Caki2 (cell line): ENCODE measurements at regions not wholly inside any gene's neighbourhood (a gene's known extent, or its start where the extent isn't known, plus 50 kb on each side); places are given as distances from the start of the nearest gene placed in this dataset.
"Not testable (repeated sequence)": the region's sequence is repeated elsewhere in the genome, so short reads cannot be mapped to it uniquely, and the experiment has no call there.

Experiments
- DNase-seq: peaks from one replicate; pipeline ENCODE4 v3.0.0-alpha.2; 2015; ENCODE audit warnings: low read depth
- in situ Hi-C: cut with HindIII; loops from 2 replicates; pipeline ENCODE4 v1.10.0; 2016; ENCODE audit warnings: low sequenced_read_pairs, low pct_unique_long_range_greater_than_20kb, mixed read lengths

DNA sequence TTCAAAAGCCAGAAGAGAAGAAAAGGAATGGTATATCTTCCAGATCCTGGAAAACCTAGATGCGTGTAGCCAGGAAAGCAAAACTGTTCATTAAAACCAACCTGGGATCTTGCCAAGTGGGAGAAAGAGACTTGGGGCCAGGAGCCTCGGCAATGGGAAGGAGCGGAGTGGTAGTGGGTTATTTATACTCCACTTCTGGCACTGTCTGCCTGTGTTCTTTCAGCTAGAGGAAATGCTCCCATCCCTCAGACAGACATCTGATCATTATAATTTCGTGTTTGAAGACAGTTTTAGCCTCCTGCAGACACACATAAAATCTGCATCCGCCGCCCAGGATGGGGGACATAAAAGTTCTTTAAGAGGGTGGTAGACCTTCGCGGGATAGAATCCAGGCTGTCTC, 421.6 kb downstream of the RPS24 start:
- in situ Hi-C loops: no loop called here

DNA sequence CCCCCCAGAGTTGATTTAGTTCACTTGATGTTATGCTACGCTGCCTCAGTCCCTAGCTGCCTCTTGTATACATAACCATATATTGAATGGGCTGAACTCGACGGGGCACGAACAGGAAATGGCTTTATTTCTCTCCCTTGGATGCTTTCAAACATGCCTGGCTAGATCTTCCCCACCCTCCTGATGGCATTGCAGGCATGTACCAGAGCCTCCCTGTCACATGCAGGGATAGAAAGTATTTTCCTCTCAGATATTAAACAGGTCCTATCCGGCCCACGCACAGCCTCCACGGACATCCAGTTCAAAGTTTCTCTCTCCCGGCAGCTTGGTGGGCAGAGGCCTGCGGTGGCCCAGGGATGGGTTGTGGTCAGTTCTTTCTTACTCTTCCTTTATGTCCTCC, 422.1 kb downstream of the RPS24 start:
- peak; percentile 40 for DNase-seq
- in situ Hi-C loops: no loop called here

More for the DNA sequence above, 421.6 kb downstream of the RPS24 start:
- no peak for DNase-seq

GRCh38 chr10:78456649-78457400, 423.2 kb downstream of the RPS24 start:
- in situ Hi-C loops: no loop called here
- DNase-seq: no peak

DNA sequence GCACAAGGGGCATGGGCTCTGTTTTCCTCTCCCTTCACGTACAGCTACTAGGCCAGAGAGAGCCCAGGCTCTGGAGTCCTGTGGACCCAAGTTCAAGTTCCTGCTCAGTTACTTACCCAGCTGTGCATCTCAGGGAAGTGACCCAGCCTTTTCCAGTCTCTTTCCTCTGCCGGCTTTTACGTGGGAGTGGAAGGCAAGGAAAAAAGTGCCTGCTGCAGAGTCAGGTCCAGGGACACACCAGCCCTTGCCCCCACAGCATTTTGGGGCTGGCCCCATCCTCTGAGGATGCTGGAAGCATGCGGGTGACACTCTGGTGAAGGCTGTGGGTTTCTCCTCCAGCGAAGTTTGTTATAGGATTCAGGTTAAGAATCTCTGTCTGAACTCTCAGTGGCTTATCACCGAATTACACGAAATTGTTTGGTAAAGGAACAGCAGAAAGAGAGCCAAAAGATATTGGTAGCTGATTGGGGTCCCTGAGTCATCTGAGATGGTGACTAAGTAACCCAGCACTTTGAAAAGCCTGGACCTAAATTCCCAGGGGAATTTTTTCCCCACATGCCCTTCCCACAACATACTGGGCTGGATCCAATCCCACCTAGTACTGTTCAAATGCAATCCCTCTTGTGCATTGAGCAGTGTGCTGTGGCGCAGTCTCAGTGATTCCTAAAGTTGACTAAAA, 424.3 kb downstream of the RPS24 start:
- no peak for DNase-seq
- in situ Hi-C loops: no loop called here

DNA sequence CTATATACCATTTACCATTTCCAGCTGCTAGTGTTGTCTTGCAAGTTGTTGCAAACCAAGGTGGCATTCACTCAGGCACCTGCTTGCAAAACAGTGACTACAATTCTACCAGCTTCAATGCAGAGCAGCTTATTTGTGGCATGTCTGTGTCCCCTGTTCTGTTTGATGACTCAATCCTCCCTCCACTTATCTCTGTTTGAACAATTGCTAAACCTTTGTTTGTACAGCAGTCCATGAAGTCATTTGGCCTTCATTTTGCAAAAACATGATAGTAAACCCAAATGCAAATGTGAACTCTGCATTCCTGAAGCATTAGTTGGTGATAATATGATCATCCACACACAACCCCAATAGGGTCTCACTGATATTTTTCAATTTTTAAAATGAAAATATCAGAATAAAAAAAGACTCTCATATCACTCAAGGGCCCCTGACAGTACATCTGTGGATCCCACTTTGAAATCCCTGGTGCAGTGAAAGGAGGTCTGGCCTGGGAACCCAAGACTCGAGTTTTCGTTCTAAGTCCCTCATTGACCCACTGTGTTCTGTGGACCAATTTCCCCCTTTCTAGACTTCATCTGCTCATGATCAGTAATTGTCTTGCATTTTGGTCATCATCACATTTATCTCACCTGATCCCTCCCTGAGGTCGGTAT, 425.4 kb downstream of the RPS24 start:
- peak; percentile 54 for DNase-seq

GRCh38 chr10:78459639-78460037, 426.0 kb downstream of the RPS24 start:
- in situ Hi-C loops: no loop called here
- no peak for DNase-seq

More for the DNA sequence above, 425.4 kb downstream of the RPS24 start:
- in situ Hi-C loops: no loop called here

- no peak for DNase-seq
- in situ Hi-C loops: no loop called here
Measured at GRCh38 chr10:78460204-78460603, 426.5 kb downstream of the RPS24 start.

- in situ Hi-C loops: no loop called here
- DNase-seq: no peak
Measured at GRCh38 chr10:78461333-78461732, 427.7 kb downstream of the RPS24 start.

DNA sequence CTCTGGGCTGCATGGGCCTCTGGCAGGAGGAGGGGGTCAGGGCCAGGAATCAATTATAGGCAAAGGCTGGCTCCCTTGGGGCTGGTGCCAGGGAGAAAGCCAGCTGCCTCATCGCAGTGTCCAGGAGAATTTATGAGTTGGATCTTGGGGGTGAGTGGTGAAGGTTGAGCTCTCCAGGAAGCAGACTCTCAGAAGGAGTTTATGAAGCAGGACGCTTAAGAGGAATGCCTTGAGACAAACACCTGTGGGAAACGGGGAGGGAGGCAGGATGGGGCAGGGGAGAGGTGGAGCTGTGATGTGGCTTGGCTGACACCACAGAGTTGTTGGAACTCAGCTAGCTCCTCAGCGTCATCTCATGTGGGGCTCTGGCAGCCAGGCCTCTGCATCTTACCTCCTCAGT, 428.5 kb downstream of the RPS24 start:
- in situ Hi-C loops: no loop called here
- DNase-seq: no peak

DNA sequence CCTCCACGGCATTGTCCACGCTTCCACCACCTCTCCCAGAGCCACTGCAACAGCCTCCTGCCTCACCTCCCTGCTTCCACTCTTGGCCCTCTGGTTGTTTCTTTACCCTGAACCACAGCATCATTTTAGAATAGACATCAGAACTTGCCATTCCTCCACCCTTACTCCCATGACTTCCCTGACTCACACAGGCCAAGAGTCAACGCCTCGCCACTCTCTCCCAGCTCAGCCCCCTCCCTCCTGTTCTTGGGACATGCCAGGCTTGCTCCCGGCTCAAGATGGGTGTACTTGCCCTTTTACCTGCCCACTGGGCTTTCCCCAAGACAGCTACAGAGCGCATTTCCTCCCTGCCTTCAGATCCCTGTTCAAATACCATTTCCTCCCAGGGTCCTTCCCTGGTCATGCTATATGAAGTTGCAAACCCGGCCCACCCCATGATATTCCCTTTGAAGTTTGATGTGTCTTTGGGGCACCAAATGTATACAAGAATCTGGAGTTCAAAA, 429.1 kb downstream of the RPS24 start:
- in situ Hi-C loops: no loop called here
- no peak for DNase-seq

DNA sequence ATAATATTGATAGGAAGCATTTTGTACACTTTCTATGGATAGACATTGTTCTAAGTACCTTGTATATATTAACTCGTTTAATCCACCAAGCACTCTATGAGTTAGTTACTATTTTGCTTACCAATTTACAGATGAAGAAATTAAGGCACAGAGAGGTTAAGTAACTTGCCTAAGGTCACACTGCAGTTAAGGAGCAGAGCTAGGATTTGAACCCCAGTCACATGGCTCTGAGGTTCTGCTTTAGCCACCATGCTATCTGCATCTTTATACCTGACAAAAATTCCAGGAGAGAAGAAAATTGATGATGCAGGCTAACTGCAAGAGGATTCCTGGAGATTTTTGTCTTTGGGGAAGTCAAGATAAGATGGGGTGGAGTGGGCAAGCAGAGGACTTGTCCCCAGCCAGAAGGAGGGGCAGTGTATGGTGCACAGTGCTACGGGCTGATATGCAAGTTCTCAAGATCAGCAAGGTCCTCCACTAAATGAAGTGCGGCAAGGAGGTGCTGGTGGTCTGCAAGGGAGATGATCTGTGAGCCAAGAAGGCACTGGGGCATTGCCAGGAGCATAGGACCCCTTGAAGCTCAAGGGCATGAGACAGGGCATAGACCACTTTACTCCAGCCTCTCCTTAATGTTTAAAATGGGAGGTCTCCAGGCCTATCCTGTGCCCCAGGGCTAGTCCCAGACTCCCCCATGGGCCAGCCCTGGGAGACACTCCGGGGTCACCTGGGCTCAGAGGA, 430.6 kb downstream of the RPS24 start:
- in situ Hi-C loops: no loop called here
- DNase-seq: no peak

GRCh38 chr10:78464856-78465267, 431.2 kb downstream of the RPS24 start:
- no peak for DNase-seq
- in situ Hi-C loops: no loop called here

GRCh38 chr10:78465431-78465830, 431.8 kb downstream of the RPS24 start:
- in situ Hi-C loops: no loop called here
- no peak for DNase-seq

DNA sequence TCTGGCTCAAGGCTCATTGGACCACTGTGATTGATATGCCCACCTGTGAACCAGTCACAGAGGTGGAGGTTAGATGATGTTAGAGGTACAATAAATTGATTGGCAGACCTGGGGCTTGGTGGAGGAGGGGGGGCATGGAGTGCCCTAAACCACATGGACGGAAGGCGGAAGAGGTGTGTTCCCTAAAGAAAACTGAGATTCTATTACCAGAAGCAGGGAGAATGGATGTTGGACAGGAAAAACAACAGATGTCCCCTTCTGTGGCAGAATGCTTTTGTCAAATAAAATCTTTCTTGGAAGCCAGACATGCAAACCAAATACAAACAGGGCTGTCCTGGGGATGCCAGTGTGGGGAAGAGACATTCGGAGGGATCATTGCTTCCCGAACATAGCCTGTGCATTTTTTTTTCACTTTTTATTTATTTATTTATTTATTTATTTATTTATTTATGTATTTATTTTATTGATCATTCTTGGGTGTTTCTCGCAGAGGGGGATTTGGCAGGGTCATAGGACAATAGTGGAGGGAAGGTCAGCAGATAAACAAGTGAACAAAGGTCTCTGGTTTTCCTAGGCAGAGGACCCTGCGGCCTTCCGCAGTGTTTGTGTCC, 433.9 kb downstream of the RPS24 start:
- in situ Hi-C loops: no loop called here
- no peak for DNase-seq

- in situ Hi-C loops, DNase-seq: not testable (repeated sequence)
Measured at GRCh38 chr10:78468731-78469130, 435.1 kb downstream of the RPS24 start.

DNA sequence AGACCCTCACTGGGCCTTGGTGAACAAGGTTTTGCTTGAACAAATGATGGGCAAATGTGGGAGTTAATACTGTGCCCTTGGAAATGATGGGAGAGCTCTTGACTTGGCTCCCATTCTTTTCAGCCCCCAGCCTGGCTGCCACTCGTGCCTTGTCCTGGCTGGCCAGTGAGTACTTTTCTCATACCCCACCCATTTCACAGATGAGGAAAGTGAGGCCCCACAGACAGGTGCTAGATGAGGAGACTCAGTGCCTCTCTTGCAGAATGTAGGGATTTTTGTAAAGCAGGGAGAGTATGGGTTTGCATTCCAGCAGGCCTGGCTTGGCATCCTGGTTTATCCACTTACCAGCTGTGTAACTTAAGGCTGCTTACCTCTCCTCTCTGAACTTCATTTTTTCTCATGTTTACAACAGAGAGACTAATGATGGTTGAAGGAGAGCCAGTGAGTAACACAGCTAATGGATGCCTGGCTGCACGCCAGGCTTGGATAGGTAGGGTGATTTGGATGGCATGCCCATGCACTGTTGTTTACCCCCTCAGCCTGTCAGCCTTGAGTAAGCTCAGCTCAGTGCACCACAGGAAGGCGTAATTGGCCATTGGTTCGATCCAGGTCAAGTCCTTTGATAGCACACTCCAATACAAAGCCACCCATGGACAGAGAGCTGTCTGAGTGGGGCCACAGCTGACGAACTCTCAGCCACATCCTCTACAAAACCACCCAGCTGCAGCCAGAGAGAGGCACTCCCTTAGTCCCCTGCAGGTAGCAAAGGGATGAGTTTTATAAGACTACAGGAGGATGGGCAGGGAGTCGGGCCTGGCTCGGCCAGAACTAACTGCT, 436.8 kb downstream of the RPS24 start:
- in situ Hi-C loops: no loop called here
- peak; percentile 50 for DNase-seq

DNA sequence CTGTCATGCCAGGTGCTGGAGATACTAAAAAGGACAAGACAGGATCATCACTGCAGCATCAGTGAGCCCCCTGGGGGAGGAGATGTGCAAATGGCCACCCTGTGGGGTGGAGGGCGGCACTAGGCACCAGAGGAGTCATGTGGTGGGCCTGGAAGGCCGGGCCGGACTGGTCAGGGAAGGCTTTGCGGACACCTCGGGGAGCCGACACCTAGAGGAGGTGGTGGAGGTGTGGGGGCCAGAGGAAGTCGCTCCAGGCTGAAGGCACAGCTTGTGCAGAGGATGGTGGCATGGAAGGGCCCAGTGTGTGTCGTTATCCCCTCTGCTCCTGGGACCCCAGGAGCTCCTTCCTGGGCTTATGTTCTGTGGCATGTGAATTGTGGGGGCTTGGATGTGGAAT, 437.7 kb downstream of the RPS24 start:
- DNase-seq: no peak
- in situ Hi-C loops: no loop called here
